MM.1S (cell line): ENCODE measurements at regions not wholly inside any gene's neighbourhood (a gene's known extent, or its start where the extent isn't known, plus 50 kb on each side); places are given as distances from the start of the nearest gene placed in this dataset.
"Not testable (repeated sequence)": the region's sequence is repeated elsewhere in the genome, so short reads cannot be mapped to it uniquely, and the experiment has no call there.

Experiments used
- DNase-seq: peaks from one replicate; pipeline ENCODE4 v3.0.0-alpha.2; 2015
- H2AFZ ChIP-seq: fragments of 300-600 bp; sonication (generic); 2 replicates; pipeline ENCODE4 v1.6.0; 2016; ENCODE audit warnings: antibody characterized with exemption, low read length
- H3F3A ChIP-seq: fragments of 300-600 bp; sonication (generic); 2 replicates; pipeline ENCODE4 v1.6.1; 2016; ENCODE audit warnings: mild to moderate bottlenecking, antibody characterized with exemption, low read length, moderate library complexity, mixed read lengths; ENCODE audit not compliant: insufficient read depth
- H3K27ac ChIP-seq: fragments of 300-600 bp; sonication (generic); 2 replicates; pipeline ENCODE4 v1.5.1; 2016; ENCODE audit warnings: mild to moderate bottlenecking, low read length
- H3K27me3 ChIP-seq: fragments of 300-600 bp; sonication (generic); replicated peaks from 2 replicates; pipeline ENCODE4 v1.6.0; 2016; ENCODE audit warnings: low read length; ENCODE audit not compliant: insufficient read depth
- H3K36me3 ChIP-seq: fragments of 300-600 bp; sonication (generic); replicated peaks from 2 replicates; pipeline ENCODE4 v1.6.1; 2016; ENCODE audit warnings: mild to moderate bottlenecking, low read length, mixed read lengths; ENCODE audit not compliant: insufficient read depth
- H3K4me1 ChIP-seq: fragments of 300-600 bp; sonication (generic); 2 replicates; pipeline ENCODE4 v1.6.1; 2016; ENCODE audit warnings: low read length, mixed read lengths
- H3K4me2 ChIP-seq: fragments of 300-600 bp; sonication (generic); 2 replicates; pipeline ENCODE4 v1.6.0; 2016; ENCODE audit warnings: low read depth, low read length
- H3K4me3 ChIP-seq: fragments of 300-600 bp; sonication (generic); 2 replicates; pipeline ENCODE4 v1.5.1; 2016; ENCODE audit warnings: low read length, mixed read lengths
- H3K79me2 ChIP-seq: fragments of 300-600 bp; sonication (generic); 2 replicates; pipeline ENCODE4 v1.6.1; 2016; ENCODE audit warnings: mixed run types, low read length, mixed read lengths
- H3K9ac ChIP-seq: fragments of 300-600 bp; sonication (generic); 2 replicates; pipeline ENCODE4 v1.6.1; 2016; ENCODE audit warnings: low read length, mixed read lengths
- H3K9me2 ChIP-seq: fragments of 300-600 bp; sonication (generic); replicated peaks from 2 replicates; pipeline ENCODE4 v1.6.1; 2016; ENCODE audit warnings: mild to moderate bottlenecking, low read length, mixed read lengths; ENCODE audit not compliant: insufficient read depth
- H3K9me3 ChIP-seq: fragments of 300-600 bp; sonication (generic); replicated peaks from 2 replicates; pipeline ENCODE4 v1.6.1; 2016; ENCODE audit warnings: mild to moderate bottlenecking, low read length, mixed read lengths; ENCODE audit not compliant: insufficient read depth
- H4K20me1 ChIP-seq: fragments of 300-600 bp; sonication (generic); 2 replicates; pipeline ENCODE4 v1.6.1; 2016; ENCODE audit warnings: mild to moderate bottlenecking, low read length, moderate library complexity, mixed read lengths; ENCODE audit not compliant: insufficient read depth

DNA sequence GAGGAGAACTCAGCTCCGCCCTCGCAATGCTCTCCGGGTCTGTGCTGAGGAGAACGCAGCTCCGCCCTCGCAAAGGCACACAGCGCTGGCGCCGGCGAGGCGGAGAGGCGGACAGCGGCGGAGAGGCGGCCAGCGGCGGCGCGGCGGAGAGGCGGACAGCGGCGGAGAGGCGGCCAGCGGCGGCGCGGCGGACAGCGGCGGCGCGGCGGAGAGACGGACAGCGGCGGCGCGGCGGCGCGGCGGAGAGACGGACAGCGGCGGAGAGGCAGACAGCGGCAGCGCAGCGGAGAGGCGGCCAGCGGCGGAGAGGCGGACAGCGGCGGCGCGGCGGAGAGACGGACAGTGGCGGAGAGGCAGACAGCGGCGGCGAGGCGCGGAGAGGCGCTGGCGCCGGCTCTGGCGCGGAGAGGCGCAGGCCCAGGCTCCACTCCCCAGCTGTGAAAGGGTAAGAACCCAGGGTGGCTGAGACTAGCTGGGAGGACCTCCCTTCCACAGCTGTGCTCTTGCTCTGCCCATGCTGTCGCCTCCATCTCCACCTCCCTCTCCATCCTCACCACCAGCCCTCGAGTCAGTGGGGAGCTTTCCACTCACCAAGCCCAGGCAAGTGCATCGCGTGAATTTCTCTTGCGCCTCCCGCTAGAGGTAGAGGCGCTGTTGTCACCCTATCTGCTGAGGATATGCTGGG is 2879.9 kb downstream of the RPIA start:
- not testable (repeated sequence) for H3K4me2 ChIP-seq, H3K27me3 ChIP-seq, H3K9me2 ChIP-seq, H3K36me3 ChIP-seq, H2AFZ ChIP-seq, H3K9ac ChIP-seq, H3K27ac ChIP-seq, H3K4me3 ChIP-seq, H4K20me1 ChIP-seq, H3K79me2 ChIP-seq, H3K4me1 ChIP-seq, H3K9me3 ChIP-seq, H3F3A ChIP-seq, DNase-seq

DNA sequence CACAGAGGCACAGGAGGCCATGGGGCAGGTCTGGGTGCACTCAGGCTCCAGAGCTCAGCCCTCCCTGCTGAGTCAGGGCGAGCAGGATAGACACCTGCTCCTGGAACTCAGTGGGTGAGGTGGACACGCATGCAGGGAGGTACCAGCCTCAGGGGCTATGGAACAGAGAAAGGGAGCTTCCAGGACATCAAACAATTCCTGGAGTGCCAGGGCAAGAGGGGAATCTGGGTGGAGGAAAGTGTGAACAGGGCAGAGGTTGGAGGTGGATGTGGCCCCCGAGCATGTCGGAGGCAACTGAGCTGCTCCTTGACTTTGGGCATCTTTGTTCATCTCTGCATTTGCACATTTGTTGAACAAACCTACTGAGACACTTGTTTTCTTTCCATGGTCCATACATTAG is 2881.5 kb downstream of the RPIA start:
- not testable (repeated sequence) for H3K9me3 ChIP-seq, DNase-seq, H3K27me3 ChIP-seq, H3K9me2 ChIP-seq, H3K4me1 ChIP-seq, H2AFZ ChIP-seq, H3K4me2 ChIP-seq, H3K36me3 ChIP-seq, H3K27ac ChIP-seq, H4K20me1 ChIP-seq, H3K79me2 ChIP-seq, H3K9ac ChIP-seq, H3K4me3 ChIP-seq, H3F3A ChIP-seq

DNA sequence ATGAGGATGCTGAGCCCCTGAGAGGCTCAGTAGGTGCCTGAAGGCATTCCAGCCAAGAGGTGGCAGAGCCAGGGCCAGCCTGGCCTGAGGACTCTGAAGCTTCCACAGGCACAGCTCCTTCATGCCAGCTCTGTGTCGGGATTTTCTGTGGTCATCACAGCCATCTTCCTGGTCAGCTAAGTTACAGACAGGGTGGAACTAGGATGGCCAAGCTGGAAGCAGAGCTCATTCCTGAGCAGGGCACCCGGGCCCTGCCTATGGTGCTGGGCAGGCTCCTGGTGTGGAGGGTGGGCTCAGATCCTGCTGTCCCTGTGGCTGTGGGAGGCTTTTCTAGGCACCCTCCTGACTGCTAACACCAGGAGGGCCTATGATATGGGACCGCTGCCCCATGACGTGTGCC is 2882.3 kb downstream of the RPIA start:
- H3K4me2 ChIP-seq, H3K9me2 ChIP-seq, H3K9me3 ChIP-seq, H2AFZ ChIP-seq, DNase-seq, H3K27ac ChIP-seq, H4K20me1 ChIP-seq, H3F3A ChIP-seq, H3K9ac ChIP-seq, H3K36me3 ChIP-seq, H3K79me2 ChIP-seq, H3K4me1 ChIP-seq, H3K4me3 ChIP-seq, H3K27me3 ChIP-seq: not testable (repeated sequence)

DNA sequence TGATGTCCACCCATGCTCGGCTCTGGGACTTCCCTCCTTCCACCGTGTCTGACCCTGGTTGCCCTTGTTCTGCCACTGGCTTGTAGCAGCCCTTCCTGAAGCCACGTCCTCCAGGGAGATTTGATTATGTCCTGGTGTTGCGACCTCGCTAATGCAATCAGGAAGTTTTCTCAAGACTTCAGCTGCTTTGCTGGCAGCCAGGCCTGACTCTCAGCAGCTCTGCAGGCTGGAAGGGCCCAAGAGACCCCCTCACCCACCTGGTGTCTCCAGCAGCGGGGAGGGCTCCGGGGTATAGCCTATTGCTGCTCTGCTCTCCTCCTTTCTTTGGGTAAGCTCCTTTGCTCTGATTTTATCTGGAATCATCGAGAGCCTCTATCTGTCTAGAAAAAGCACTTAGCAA is 2882.8 kb downstream of the RPIA start:
- H2AFZ ChIP-seq, H3K27ac ChIP-seq, H3K9me3 ChIP-seq, H3K9ac ChIP-seq, H3K9me2 ChIP-seq, H3K79me2 ChIP-seq, DNase-seq, H3K4me3 ChIP-seq, H3K36me3 ChIP-seq, H4K20me1 ChIP-seq, H3F3A ChIP-seq, H3K4me1 ChIP-seq, H3K4me2 ChIP-seq, H3K27me3 ChIP-seq: not testable (repeated sequence)

DNA sequence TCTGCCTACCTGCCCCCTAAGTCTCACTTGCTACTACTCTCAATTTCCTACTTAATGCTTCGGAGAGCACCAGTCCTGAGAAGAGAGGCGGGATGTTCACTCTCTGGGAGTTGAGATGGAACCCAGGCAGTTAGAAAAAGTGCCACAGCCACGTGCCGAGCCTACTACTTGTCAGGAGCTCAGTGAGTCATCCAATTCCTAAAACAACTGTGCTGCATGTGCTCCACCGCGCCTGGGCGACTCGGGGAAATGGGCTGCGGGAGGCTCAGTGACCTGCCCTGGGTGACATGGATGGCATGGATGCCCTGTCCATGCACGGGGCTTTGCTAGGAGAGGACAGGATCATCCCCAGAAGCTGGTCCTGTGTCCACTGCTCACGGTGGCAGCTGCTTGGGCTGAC is 2884.2 kb downstream of the RPIA start:
- H3K9ac ChIP-seq, H3K4me3 ChIP-seq, H3K36me3 ChIP-seq, H3K79me2 ChIP-seq, H3K27ac ChIP-seq, DNase-seq, H3K4me2 ChIP-seq, H3K4me1 ChIP-seq, H3K9me2 ChIP-seq, H4K20me1 ChIP-seq, H3K9me3 ChIP-seq, H2AFZ ChIP-seq, H3K27me3 ChIP-seq, H3F3A ChIP-seq: not testable (repeated sequence)

DNA sequence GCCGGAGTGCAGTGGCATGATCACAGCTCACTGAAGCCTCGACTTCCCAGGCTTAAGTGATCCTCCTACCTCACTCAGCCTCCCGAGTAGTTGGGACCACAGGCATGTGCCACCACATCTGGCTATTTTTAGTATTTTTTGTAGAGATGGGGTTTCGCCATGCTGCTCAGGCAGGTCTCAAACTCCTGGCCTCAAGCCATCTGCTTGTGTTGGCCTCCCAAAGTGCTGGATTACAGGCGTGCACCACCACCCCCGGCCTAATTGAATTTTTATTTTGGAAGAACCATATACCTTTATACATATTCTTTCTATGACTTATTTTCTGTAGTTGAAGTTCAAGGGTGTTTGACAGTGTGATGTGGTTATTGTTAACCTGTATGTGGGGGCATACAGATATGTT is 2885.9 kb downstream of the RPIA start:
- H3K27ac ChIP-seq, H3K36me3 ChIP-seq, H4K20me1 ChIP-seq, H3K4me2 ChIP-seq, H3K9me2 ChIP-seq, H3K4me1 ChIP-seq, H3F3A ChIP-seq, H3K4me3 ChIP-seq, H3K27me3 ChIP-seq, H2AFZ ChIP-seq, H3K9me3 ChIP-seq, H3K9ac ChIP-seq, DNase-seq, H3K79me2 ChIP-seq: not testable (repeated sequence)

DNA sequence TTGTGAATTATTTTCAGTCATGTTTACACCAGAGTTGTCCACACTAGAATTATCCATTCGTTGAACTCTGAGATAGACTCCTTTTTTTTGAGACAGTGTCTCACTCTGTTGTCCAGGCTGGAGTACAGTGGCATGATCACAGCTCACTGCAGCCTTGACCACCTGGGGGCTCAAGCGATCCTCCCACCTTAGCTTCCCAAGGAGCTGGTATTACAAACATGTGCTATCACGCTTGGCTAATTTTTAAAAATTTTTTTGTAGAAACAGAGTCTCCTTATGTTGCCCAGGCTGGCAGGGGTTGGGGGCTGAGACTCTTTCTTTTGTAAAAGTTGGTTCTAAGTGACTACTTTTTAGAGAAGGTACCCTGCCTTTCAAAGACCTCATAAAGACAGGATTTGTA is 2887.2 kb downstream of the RPIA start:
- not testable (repeated sequence) for H3K4me1 ChIP-seq, H3K36me3 ChIP-seq, H3K27ac ChIP-seq, H3K9me2 ChIP-seq, H3K27me3 ChIP-seq, H3K9me3 ChIP-seq, H3F3A ChIP-seq, DNase-seq, H3K9ac ChIP-seq, H3K4me2 ChIP-seq, H3K4me3 ChIP-seq, H2AFZ ChIP-seq, H4K20me1 ChIP-seq, H3K79me2 ChIP-seq

DNA sequence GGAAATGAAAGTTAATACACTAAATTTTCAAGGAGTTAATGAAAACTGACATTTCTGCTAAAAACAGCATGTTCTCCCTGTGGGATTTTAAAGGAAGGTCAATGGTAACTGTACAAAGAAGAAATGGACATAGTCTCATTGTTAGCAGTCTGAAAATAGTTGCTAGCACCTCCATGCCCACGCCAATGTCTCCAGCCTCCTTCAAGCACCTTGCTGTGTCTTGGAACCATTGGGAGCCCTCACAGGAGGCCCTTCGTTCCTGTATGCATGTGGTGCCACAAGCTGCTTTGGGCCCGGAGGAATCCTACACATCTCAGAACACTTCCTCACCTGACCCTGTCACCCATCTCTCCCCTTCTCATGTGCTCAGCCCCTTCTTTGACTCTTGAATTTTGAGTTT is 2888.1 kb downstream of the RPIA start:
- H3K27ac ChIP-seq, H3K4me1 ChIP-seq, H3K9me2 ChIP-seq, H4K20me1 ChIP-seq, H2AFZ ChIP-seq, H3F3A ChIP-seq, H3K9ac ChIP-seq, H3K9me3 ChIP-seq, DNase-seq, H3K4me3 ChIP-seq, H3K36me3 ChIP-seq, H3K4me2 ChIP-seq, H3K27me3 ChIP-seq, H3K79me2 ChIP-seq: not testable (repeated sequence)
